Activated effector memory CD4-positive, alpha-beta T cell treated with Interleukin-2 at 50 U/mL for 16 hours (primary cell): ENCODE measurements at regions not wholly inside any gene's neighbourhood (a gene's known extent, or its start where the extent isn't known, plus 50 kb on each side); places are given as distances from the start of the nearest gene placed in this dataset.

ENCODE experiments used
- DNase-seq: peaks from one replicate; pipeline ENCODE4 v3.0.0-alpha.2; 2020

DNA sequence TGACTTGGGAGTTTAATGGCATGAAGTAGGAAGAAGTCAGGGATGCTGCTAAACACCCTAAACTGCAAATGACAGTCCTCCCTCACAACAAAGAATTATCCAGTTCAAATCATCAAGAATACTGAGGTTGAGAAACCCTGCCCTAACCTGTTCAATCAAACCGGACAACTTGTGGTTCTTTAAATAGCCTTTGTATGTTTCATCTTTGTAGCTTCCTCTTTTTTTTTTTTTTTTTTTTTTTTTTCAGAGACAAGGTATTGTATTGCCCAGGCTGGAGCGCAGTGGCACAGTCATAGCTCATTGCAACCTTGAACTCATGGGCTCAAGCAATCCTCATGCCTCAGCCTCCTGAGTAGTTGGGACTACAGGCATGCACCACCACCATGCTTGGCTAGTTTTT is 52.5 kb upstream of the TTC29 start:
- DNase-seq = no peak

DNA sequence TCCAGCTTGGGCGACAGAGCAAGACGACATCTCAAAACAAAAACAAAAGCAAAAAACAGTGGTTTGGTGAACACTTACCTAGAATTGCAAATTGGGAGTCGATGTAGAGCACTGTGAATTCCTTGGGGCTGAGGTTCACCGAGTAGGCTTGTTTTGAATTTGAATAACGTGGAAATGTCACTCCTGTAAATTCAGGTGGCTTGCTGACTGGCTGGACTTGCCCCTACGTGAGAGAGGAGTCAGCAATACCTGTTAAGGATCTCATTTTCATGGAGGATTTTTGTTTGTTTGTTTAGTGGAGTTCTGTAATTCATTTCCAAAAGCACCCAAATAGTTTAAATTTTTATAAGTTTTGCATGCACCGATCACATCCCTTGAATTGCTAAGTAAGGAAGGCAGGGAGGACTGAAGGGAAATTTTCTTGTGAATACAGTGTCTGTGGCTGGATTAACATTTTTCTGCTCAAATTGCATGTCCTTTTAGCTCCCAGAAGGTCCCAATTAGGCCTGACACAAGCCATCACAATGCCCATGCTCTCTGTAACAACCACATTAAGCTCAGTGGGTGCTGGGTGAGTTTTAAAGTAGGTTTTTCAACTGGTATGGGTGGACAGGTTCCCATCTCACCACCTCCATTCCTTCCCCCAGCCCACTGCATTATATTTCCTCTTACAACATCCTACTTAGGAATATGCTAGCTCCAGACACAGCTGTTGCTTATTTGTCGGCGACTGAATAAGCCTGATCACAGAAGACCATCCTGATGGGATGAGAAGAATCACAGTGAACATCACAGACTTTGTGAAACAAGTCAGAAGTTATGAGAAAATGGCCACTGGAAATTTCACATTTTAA is 58.5 kb upstream of the TTC29 start:
- no peak for DNase-seq

GRCh38 chr4:147006229-147006628 is 60.6 kb upstream of the TTC29 start:
- DNase-seq = no peak

GRCh38 chr4:147009875-147010274 is 64.2 kb upstream of the TTC29 start:
- no peak for DNase-seq

GRCh38 chr4:147011411-147011810 is 65.7 kb upstream of the TTC29 start:
- DNase-seq = no peak

GRCh38 chr4:147012059-147012707 is 66.5 kb upstream of the TTC29 start:
- no peak for DNase-seq

DNA sequence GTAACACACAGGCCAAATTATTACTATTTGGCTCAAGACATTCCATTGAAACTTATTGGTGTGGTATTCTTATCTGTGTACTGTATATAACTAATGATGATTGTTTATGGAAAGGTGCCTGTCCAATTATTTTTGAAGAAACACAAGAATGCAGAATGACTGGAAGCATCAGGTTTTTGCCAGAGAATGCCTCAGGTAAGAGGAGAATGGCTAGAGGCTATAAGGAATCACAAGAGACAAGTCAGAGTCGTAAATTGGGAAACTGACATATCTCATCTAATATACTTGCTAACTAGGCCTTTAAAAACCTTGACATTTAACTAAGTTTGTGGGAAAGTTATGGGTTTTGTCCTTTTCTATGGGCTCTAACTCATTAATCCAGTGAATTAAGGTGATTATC is 69.3 kb upstream of the TTC29 start:
- DNase-seq = no peak

DNA sequence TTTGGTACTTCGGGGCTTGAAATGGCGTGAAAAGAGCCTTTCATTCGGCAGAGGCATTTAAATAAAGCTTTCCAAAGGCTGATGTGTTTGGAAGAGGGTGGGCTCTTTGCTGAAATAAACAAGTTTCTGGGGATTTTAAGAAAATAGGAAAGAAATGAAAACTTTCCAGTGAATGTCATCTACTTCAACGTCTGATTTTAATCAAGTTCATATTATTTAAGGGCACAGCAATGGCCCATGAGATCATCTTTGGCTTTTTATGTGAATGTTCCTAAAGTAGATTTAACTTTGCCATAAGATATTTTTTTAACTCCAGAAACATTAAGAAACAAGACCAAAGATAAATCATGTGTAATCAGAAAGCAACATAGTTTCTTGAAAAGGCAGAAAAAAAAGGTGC is 69.8 kb upstream of the TTC29 start:
- no peak for DNase-seq

DNA sequence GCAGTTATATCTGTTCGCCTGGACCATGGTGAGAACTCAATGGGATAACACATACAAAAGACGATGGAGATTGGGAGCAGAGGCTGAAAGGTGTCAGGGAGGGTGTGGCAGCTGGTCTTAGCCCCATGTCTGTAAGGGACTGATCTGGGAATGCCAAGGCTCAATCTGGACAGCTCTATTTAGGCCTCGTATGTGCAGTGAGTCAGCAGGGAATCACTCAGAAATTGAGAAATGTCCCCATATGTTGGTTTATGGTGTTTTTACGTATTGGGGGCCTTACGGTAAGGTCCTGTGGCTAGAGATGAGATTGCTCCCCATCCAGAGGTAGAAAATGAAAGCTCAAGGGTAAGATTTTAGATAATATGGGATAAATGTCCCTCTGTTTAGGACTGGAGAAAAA is 71.4 kb upstream of the TTC29 start:
- no peak for DNase-seq

GRCh38 chr4:147019091-147019490 is 73.4 kb upstream of the TTC29 start:
- DNase-seq = peak; percentile 12

GRCh38 chr4:147020456-147020855 is 74.8 kb upstream of the TTC29 start:
- DNase-seq = no peak

- DNase-seq = no peak
Observed at GRCh38 chr4:147025042-147025441, 79.4 kb upstream of the TTC29 start.

- no peak for DNase-seq
Observed at GRCh38 chr4:147029296-147029695, 83.6 kb upstream of the TTC29 start.

DNA sequence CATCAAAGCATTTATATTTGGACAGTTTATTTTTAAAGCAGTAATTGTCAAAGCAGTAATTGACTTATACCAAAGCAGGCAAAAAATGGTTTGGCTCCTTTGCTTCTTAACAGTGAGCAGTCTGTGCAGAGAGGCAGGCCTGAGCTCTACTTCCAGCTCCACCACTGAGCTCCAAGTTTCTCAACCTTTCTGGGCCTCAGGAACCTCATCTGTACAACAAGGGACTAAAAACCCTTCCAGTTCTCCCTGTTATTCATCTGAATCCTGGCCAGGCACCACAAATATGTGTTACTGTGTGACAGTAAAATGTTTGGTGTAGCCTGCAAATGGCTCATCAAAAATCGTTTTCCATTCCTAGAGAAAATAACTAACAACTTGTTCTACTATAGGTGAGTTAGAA is 88.7 kb upstream of the TTC29 start:
- no peak for DNase-seq

DNA sequence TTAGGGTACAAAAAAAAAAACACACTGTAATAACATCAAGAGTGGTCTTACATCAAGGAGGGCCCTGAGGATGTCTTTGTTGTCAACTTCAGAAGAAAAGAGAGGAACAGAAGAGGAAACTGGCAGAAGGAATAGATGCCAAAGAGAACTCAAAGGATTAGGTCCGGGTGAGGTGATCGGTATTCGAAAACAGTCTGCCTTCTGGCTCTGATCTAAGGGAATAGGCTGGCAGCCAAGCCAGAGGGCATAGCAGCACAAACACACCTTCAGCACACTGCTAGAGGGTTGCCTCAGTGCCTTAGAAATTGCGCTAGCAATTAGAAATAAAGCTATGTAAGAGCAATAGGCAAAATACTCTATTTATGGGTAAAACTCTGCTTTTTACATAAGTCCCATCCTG is 91.4 kb upstream of the TTC29 start:
- no peak for DNase-seq

- DNase-seq = no peak
Observed at GRCh38 chr4:147039976-147040575, 94.4 kb upstream of the TTC29 start.

GRCh38 chr4:147040874-147041273 is 95.2 kb upstream of the TTC29 start:
- no peak for DNase-seq

GRCh38 chr4:147041376-147041775 is 95.7 kb upstream of the TTC29 start:
- no peak for DNase-seq

DNA sequence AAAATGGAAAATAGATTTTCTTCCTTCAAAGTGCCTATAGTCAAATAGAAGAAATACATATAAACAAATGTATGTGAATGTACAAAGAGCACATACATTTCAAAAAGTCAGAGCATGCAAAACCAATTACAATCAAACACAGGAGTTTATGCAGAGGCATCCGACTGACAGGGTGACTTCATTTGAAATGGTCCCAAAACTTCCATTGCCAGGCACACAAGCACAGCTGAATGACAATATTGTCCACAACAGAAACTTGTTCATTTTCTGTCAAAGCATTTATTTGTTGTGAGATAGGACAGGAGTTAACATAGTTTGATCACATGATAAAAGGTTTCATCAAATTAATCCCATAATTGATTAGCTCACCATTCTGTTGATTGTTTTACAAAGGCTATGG is 96.4 kb upstream of the TTC29 start:
- no peak for DNase-seq

GRCh38 chr4:147044241-147044640 is 98.6 kb upstream of the TTC29 start:
- no peak for DNase-seq

DNA sequence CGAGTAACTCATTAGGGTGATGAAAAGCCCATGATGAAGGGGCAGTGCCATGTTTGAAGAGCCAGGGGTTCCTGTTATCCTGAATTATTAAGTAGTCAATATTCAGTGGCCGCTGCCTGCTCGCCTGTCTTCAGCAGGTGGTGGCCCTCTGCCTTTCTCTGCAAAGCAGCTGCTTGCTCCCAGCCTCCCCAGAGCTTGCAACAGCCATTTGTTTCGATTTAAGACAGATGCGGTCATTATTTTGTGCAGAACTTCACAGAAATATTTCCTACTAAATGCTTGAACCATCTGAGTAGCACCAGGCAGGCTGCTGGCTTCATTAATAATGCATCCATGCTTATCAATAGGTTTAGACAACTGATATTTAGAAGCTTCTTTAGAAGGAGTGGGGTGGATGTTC is 104.3 kb upstream of the TTC29 start:
- no peak for DNase-seq

DNA sequence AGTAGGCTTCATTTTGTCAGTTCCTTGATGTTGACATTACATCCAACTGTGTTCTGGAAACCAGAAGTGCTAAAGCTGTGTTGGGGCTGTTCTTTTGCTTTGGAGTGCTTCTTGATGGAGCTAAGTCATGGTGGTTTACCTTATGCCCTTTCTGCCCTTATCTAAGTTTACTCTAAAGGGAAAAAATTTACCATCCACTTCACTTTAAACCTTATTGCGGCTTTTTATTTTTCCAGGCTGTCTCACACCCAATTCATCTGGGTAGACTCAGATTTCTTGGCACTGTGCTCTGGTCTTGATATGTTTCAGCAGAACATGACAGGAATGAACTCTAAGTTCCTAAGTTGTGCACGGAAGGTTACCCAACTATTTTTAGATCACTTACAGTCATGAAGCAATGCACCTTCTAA is 104.7 kb upstream of the TTC29 start:
- no peak for DNase-seq

GRCh38 chr4:147052361-147052760 is 106.7 kb upstream of the TTC29 start:
- no peak for DNase-seq

GRCh38 chr4:147054228-147054872 is 108.7 kb upstream of the TTC29 start:
- no peak for DNase-seq
